KMS-11 (cell line): ENCODE measurements at regions not wholly inside any gene's neighbourhood (a gene's known extent, or its start where the extent isn't known, plus 50 kb on each side); places are given as distances from the start of the nearest gene placed in this dataset.

Experiments
- H2AFZ ChIP-seq: fragments of 200-600 bp; sonication (generic); 2 replicates; pipeline ENCODE4 v1.6.1; 2016; ENCODE audit warnings: antibody characterized with exemption, mixed run types, low read depth
- H3K27ac ChIP-seq: fragments of 200-600 bp; sonication (generic); 2 replicates; pipeline ENCODE4 v1.6.1; 2016; ENCODE audit warnings: mild to moderate bottlenecking, mixed run types
- H3K27me3 ChIP-seq: fragments of 200-600 bp; sonication (generic); 2 replicates; pipeline ENCODE4 v1.6.1; 2017; ENCODE audit warnings: mild to moderate bottlenecking, low read depth, mixed run types, moderate library complexity; ENCODE audit not compliant: insufficient read depth
- H3K36me3 ChIP-seq: fragments of 200-600 bp; sonication (generic); 2 replicates; pipeline ENCODE4 v1.6.1; 2017; ENCODE audit warnings: mild to moderate bottlenecking, mixed run types; ENCODE audit not compliant: insufficient read depth
- H3K4me1 ChIP-seq: fragments of 200-600 bp; sonication (generic); 2 replicates; pipeline ENCODE4 v1.6.1; 2016; ENCODE audit warnings: mild to moderate bottlenecking, low read depth, mixed run types; ENCODE audit not compliant: poor library complexity, severe bottlenecking
- H3K4me2 ChIP-seq: fragments of 200-600 bp; sonication (generic); 2 replicates; pipeline ENCODE4 v1.7.0; 2016; ENCODE audit warnings: mild to moderate bottlenecking, mixed run types
- H3K4me3 ChIP-seq: fragments of 200-600 bp; sonication (generic); IDR thresholded peaks from 2 replicates; pipeline ENCODE4 v1.6.1; 2017; ENCODE audit warnings: low read depth, low read length, mixed read lengths; ENCODE audit not compliant: insufficient read depth
- H3K79me2 ChIP-seq: fragments of 200-600 bp; sonication (generic); 2 replicates; pipeline ENCODE4 v1.6.1; 2016; ENCODE audit warnings: low read depth, mixed run types; ENCODE audit not compliant: insufficient read depth
- H3K9ac ChIP-seq: fragments of 200-600 bp; sonication (generic); 2 replicates; pipeline ENCODE4 v1.6.1; 2016; ENCODE audit warnings: mild to moderate bottlenecking, mixed run types
- H4K20me1 ChIP-seq: fragments of 200-600 bp; sonication (generic); 2 replicates; pipeline ENCODE4 v1.6.1; 2016; ENCODE audit warnings: mild to moderate bottlenecking, mixed run types; ENCODE audit not compliant: insufficient read depth
- TF ChIP-seq, protein P1 (sequence below): fragments of 200-600 bp; sonication (generic); conservative IDR thresholded peaks from 2 replicates; pipeline ENCODE4 v1.6.1; 2017; ENCODE audit warnings: low read depth, mild to moderate bottlenecking, antibody characterized with exemption, low read length, moderate library complexity, mixed read lengths

DNA sequence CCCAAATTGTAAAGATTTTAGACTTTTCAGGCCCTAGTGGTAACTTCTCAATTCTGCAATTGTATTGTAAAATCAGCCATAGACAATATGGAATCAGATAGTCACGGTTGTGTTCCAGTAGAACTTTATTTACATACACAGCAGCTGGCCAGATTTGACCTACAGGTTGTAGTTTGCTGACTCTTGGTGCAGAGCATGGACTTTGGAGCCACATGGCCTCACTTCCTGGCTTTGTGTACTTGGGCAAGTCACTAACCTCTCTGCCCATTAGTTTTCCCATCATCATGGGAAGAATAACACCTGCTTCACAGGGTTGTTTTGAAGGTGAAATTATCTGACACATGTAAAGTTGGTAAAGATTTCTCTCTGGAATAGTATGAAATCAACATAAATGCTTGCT, 147.6 kb downstream of the TMEM200C start:
- H3K27me3 ChIP-seq, result no peaks in the 10 kb centered on the region
- H4K20me1 ChIP-seq, result no peaks in the 10 kb centered on the region
- H3K4me3 ChIP-seq, result no peak overlapping the region
- no peaks in the 10 kb centered on the region for H3K4me1 ChIP-seq
- no peak overlapping the region for H2AFZ ChIP-seq
- H3K36me3 ChIP-seq, result no peaks in the 10 kb centered on the region
- no peaks in the 10 kb centered on the region for H3K79me2 ChIP-seq
- no peak overlapping the region for H3K4me2 ChIP-seq
- no peak overlapping the region for H3K27ac ChIP-seq
- no peak overlapping the region for H3K9ac ChIP-seq
- TF ChIP-seq, protein P1, sequence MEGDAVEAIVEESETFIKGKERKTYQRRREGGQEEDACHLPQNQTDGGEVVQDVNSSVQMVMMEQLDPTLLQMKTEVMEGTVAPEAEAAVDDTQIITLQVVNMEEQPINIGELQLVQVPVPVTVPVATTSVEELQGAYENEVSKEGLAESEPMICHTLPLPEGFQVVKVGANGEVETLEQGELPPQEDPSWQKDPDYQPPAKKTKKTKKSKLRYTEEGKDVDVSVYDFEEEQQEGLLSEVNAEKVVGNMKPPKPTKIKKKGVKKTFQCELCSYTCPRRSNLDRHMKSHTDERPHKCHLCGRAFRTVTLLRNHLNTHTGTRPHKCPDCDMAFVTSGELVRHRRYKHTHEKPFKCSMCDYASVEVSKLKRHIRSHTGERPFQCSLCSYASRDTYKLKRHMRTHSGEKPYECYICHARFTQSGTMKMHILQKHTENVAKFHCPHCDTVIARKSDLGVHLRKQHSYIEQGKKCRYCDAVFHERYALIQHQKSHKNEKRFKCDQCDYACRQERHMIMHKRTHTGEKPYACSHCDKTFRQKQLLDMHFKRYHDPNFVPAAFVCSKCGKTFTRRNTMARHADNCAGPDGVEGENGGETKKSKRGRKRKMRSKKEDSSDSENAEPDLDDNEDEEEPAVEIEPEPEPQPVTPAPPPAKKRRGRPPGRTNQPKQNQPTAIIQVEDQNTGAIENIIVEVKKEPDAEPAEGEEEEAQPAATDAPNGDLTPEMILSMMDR, result no peak

DNA sequence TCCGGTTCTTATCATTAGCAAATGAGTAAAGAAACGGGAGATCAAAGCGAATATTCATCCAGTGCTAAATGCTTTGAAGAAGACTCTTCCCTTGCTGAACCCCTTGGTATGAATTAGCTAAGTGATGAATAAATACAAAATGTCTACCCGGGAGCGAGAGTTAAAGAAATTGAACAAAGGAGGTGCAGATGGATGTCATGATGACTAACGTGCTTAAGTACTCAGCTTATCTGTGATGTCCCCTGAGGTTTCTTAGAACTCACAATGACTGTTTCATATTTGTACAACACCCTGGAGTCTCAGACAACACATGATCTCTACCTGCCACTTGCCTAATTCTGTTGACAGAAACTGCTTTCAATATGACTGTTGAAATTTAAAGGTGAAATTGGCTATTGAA, 148.5 kb downstream of the TMEM200C start:
- Histone ChIP-seq H2AFZ (no peak overlapping the region), H3K79me2 (no peaks in the 10 kb centered on the region), H3K27me3 (no peaks in the 10 kb centered on the region), H3K9ac (no peak overlapping the region), H3K4me1 (no peaks in the 10 kb centered on the region), H4K20me1 (no peaks in the 10 kb centered on the region), H3K36me3 (no peaks in the 10 kb centered on the region), H3K27ac (no peak overlapping the region), H3K4me3 (no peak overlapping the region), H3K4me2 (no peak overlapping the region)
- TF ChIP-seq, protein P1, result no peak

GRCh38 chr18:5744659-5745058, 150.7 kb downstream of the TMEM200C start:
- Histone ChIP-seq H3K27me3 (no peaks in the 10 kb centered on the region), H3K79me2 (no peaks in the 10 kb centered on the region), H3K4me3 (no peak overlapping the region), H3K4me2 (no peak overlapping the region), H3K9ac (no peak overlapping the region), H3K27ac (no peak overlapping the region), H3K36me3 (no peaks in the 10 kb centered on the region), H3K4me1 (no peaks in the 10 kb centered on the region), H2AFZ (no peak overlapping the region), H4K20me1 (no peaks in the 10 kb centered on the region)
- TF ChIP-seq, protein P1, result no peak

DNA sequence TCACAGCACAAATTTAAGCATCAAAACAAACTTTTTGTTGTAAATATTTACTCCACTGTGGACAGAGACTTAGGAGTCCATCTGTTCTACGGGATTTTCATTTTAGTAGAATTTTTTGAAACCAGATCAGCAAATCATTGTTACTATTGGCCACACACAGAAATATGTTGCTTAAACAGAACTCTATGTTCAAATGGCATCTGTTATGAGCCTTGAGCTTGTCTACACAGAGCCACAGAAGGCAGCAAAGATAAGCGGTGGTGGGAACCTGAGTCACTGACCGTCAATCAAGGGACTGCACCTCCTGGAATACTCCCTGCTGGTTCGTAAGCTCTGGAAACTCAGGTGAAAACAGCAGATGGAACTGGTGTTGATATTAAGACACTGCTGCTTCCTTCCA, 156.8 kb downstream of the TMEM200C start:
- H3K4me2 ChIP-seq, result no peak overlapping the region
- H3K36me3 ChIP-seq, result no peaks in the 10 kb centered on the region
- no peaks in the 10 kb centered on the region for H4K20me1 ChIP-seq
- TF ChIP-seq, protein P1, result no peak
- no peaks in the 10 kb centered on the region for H3K4me1 ChIP-seq
- no peak overlapping the region for H3K27ac ChIP-seq
- H3K9ac ChIP-seq, result no peak overlapping the region
- no peaks in the 10 kb centered on the region for H3K79me2 ChIP-seq
- H3K4me3 ChIP-seq, result no peak overlapping the region
- H2AFZ ChIP-seq, result no peak overlapping the region
- no peaks in the 10 kb centered on the region for H3K27me3 ChIP-seq
